Skeletal muscle tissue (tissue), 3 donors: ENCODE measurements at regions not wholly inside any gene's neighbourhood (a gene's known extent, or its start where the extent isn't known, plus 50 kb on each side); places are given as distances from the start of the nearest gene placed in this dataset.

Experiments used
- H3K27ac ChIP-seq: one replicate; pipeline ENCODE4 v1.7.0; 2013; ENCODE audit warnings: mild to moderate bottlenecking, low read depth, low read length, inconsistent platforms
- H3K27me3 ChIP-seq, 3 donors: one replicate each; pipeline ENCODE4 v1.7.0; 2013; ENCODE audit warnings: low read length in 3 of 3; ENCODE audit not compliant: control insufficient read depth in 3 of 3, insufficient read depth in 3 of 3
- H3K36me3 ChIP-seq, 3 donors: one replicate each; pipeline ENCODE4 v1.7.0; 2013; ENCODE audit warnings: low read length in 3 of 3; ENCODE audit not compliant: control insufficient read depth in 3 of 3, insufficient read depth in 3 of 3
- H3K4me1 ChIP-seq, 3 donors: one replicate each; pipeline ENCODE4 v1.7.0; 2013; ENCODE audit warnings: low read length in 3 of 3, mild to moderate bottlenecking in 3 of 3; ENCODE audit not compliant: control insufficient read depth in 3 of 3, insufficient read depth in 3 of 3
- H3K4me3 ChIP-seq, 3 donors: one replicate each; pipeline ENCODE4 v1.7.0; 2013; ENCODE audit warnings: low read length in 3 of 3
- H3K9ac ChIP-seq, 3 donors: one replicate each; pipeline ENCODE4 v1.7.0; 2013; ENCODE audit warnings: low read length in 3 of 3, mild to moderate bottlenecking in 3 of 3, moderate library complexity in 2 of 3, low read depth in 1 of 3
- H3K9me3 ChIP-seq, 3 donors: one replicate each; pipeline ENCODE4 v1.7.0; 2013; ENCODE audit warnings: low read length in 3 of 3; ENCODE audit not compliant: control insufficient read depth in 3 of 3
- donor health status: Osteomylitis.

GRCh38 chr2:41483226-41483625, 564.6 kb upstream of the PKDCC start:
- Histone ChIP-seq H3K27me3 (no peaks in the 10 kb centered on the region), H3K27ac (no peak overlapping the region), H3K4me3 (no peak overlapping the region), H3K9me3 (no peaks in the 10 kb centered on the region), H3K9ac (no peak overlapping the region), H3K36me3 (no peaks in the 10 kb centered on the region), H3K4me1 (no peaks in the 10 kb centered on the region)

- H3K27ac ChIP-seq, result no peak overlapping the region
- H3K4me3 ChIP-seq, result no peak overlapping the region
- no peaks in the 10 kb centered on the region for H3K27me3 ChIP-seq
These were observed 563.6 kb upstream of the PKDCC start for GRCh38 chr2:41483982-41484857.

GRCh38 chr2:41484858-41485234, 563.0 kb upstream of the PKDCC start:
- Histone ChIP-seq H3K9me3 (no peaks in the 10 kb centered on the region), H3K27ac (no peak overlapping the region)

More at GRCh38 chr2:41483982-41484857, 563.6 kb upstream of the PKDCC start:
- H3K9me3 ChIP-seq, result no peaks in the 10 kb centered on the region
- no peak overlapping the region for H3K9ac ChIP-seq
- H3K36me3 ChIP-seq, result no peaks in the 10 kb centered on the region
- no peaks in the 10 kb centered on the region for H3K4me1 ChIP-seq

GRCh38 chr2:41486948-41487347, 560.9 kb upstream of the PKDCC start:
- no peaks in the 10 kb centered on the region for H3K36me3 ChIP-seq
- H3K4me1 ChIP-seq, result no peaks in the 10 kb centered on the region
- no peak overlapping the region for H3K27ac ChIP-seq
- no peaks in the 10 kb centered on the region for H3K27me3 ChIP-seq
- no peaks in the 10 kb centered on the region for H3K9me3 ChIP-seq
- no peak overlapping the region for H3K9ac ChIP-seq
- H3K4me3 ChIP-seq, result no peak overlapping the region

More at GRCh38 chr2:41484858-41485234, 563.0 kb upstream of the PKDCC start:
- Histone ChIP-seq H3K27me3 (no peaks in the 10 kb centered on the region), H3K4me3 (no peak overlapping the region), H3K4me1 (no peaks in the 10 kb centered on the region), H3K9ac (no peak overlapping the region), H3K36me3 (no peaks in the 10 kb centered on the region)

- no peak overlapping the region for H3K9ac ChIP-seq
- no peaks in the 10 kb centered on the region for H3K4me1 ChIP-seq
- peaks cover 0 to 2% (median 0%) of the 10 kb centered on the region in 3 donors for H3K9me3 ChIP-seq
- no peaks in the 10 kb centered on the region for H3K36me3 ChIP-seq
- H3K4me3 ChIP-seq, result no peak overlapping the region
- no peak overlapping the region for H3K27ac ChIP-seq
- H3K27me3 ChIP-seq, result no peaks in the 10 kb centered on the region
These were observed 558.9 kb upstream of the PKDCC start for GRCh38 chr2:41488888-41489287.

- Histone ChIP-seq H3K4me1 (no peaks in the 10 kb centered on the region), H3K9ac (no peak overlapping the region), H3K4me3 (no peak overlapping the region), H3K9me3 (peaks cover 2 to 6% (median 6%) of the 10 kb centered on the region in 3 donors), H3K36me3 (no peaks in the 10 kb centered on the region), H3K27ac (no peak overlapping the region), H3K27me3 (no peaks in the 10 kb centered on the region)
These were observed 558.2 kb upstream of the PKDCC start for GRCh38 chr2:41489638-41490037.

- Histone ChIP-seq H3K9me3 (peaks cover 20 to 22% (median 21%) of the 10 kb centered on the region in 3 donors), H3K27me3 (no peaks in the 10 kb centered on the region), H3K4me3 (no peak overlapping the region), H3K4me1 (no peaks in the 10 kb centered on the region), H3K27ac (no peak overlapping the region), H3K36me3 (no peaks in the 10 kb centered on the region), H3K9ac (no peak overlapping the region)
These were observed 552.8 kb upstream of the PKDCC start for GRCh38 chr2:41495050-41495449.

GRCh38 chr2:41496908-41497307, 550.9 kb upstream of the PKDCC start:
- no peaks in the 10 kb centered on the region for H3K36me3 ChIP-seq
- H3K27ac ChIP-seq, result no peak overlapping the region
- H3K9ac ChIP-seq, result no peak overlapping the region
- no peak overlapping the region for H3K4me3 ChIP-seq
- H3K9me3 ChIP-seq, result peaks cover 21 to 26% (median 22%) of the 10 kb centered on the region in 3 donors
- no peaks in the 10 kb centered on the region for H3K4me1 ChIP-seq
- no peaks in the 10 kb centered on the region for H3K27me3 ChIP-seq

- no peaks in the 10 kb centered on the region for H3K36me3 ChIP-seq
- H3K27ac ChIP-seq, result no peak overlapping the region
- no peak overlapping the region for H3K9ac ChIP-seq
- H3K4me3 ChIP-seq, result no peak overlapping the region
- H3K4me1 ChIP-seq, result no peaks in the 10 kb centered on the region
- no peaks in the 10 kb centered on the region for H3K27me3 ChIP-seq
- H3K9me3 ChIP-seq, result peaks cover 19 to 26% (median 21%) of the 10 kb centered on the region in 3 donors
These were observed 549.0 kb upstream of the PKDCC start for GRCh38 chr2:41498781-41499180.

- no peaks in the 10 kb centered on the region for H3K4me1 ChIP-seq
- H3K27ac ChIP-seq, result no peak overlapping the region
- no peak overlapping the region for H3K9ac ChIP-seq
- H3K27me3 ChIP-seq, result no peaks in the 10 kb centered on the region
- no peak overlapping the region for H3K4me3 ChIP-seq
- H3K9me3 ChIP-seq, result peaks cover 7 to 13% (median 8%) of the 10 kb centered on the region in 3 donors
- no peaks in the 10 kb centered on the region for H3K36me3 ChIP-seq
These were observed 546.9 kb upstream of the PKDCC start for GRCh38 chr2:41500895-41501294.
